ENCODE measurements at regions not wholly inside any gene's neighbourhood (a gene's known extent, or its start where the extent isn't known, plus 50 kb on each side); places are given as distances from the start of the nearest gene placed in this dataset.

DNA sequence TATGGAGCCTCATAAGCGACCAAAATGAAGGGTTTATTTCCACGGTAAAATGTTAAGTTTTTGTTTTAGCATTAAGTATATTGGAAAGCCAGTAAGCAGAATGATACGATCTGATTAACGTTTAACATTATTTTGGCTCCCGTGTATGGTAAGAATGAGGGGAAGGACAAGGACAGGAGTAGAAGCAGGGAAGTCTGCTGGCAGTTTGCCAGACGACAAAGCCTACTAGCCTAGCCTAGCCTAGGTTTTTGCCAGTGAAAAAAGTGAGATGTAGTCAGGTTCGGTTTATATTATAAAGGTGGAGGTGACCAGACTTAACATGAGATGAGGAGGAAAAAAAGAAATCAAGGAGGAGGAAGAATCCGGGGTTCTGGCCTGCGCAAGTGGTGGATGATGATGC, 78.9 kb upstream of the ARHGAP32 start:
- TF ChIP-seq CTCF (IDR thresholded peaks at IDR 0.05; ENCODE audit: low read depth, low read length) = no peak
- no peak for DNase-seq (ENCODE audit: low read depth in 2 of 2)
- no peak overlapping the region for H3K4me3 ChIP-seq (replicated peaks in 1 of 2; ENCODE audit: low read depth in 2 of 2, low read length in 2 of 2)

DNA sequence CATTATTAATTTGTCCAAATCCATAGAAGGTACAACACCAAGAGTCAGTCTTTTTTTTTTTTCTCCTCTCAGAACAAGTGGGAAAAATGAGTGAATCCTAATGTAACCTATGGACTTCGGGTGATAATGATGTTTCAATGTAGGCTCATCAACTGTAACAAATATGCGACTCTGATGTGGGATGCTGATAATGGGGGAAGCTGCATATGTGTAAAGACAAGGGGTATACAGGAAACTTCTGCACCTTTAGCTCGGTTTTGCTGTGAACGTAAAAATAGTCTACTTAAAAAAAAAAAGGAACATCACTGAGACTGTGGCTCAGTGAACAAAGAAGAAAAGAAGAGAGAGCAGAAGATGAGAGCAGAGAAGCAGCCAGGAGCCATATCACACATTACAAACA, 78.3 kb upstream of the ARHGAP32 start:
- no peak for DNase-seq (ENCODE audit: low read depth in 2 of 2)
- TF ChIP-seq CTCF (IDR thresholded peaks at IDR 0.05; ENCODE audit: low read depth, low read length) = no peak
- H3K4me3 ChIP-seq (replicated peaks in 1 of 2; ENCODE audit: low read depth in 2 of 2, low read length in 2 of 2) = no peak overlapping the region

GRCh38 chr11:129268371-129268770, 76.2 kb upstream of the ARHGAP32 start:
- no peak for TF ChIP-seq CTCF (IDR thresholded peaks at IDR 0.05; ENCODE audit: low read depth, low read length)
- no peak overlapping the region for H3K4me3 ChIP-seq (replicated peaks in 1 of 2; ENCODE audit: low read depth in 2 of 2, low read length in 2 of 2)
- no peak for DNase-seq (ENCODE audit: low read depth in 2 of 2)

- no peak for TF ChIP-seq CTCF (IDR thresholded peaks at IDR 0.05; ENCODE audit: low read depth, low read length)
- no peak overlapping the region for H3K4me3 ChIP-seq (replicated peaks in 1 of 2; ENCODE audit: low read depth in 2 of 2, low read length in 2 of 2)
- no peak for DNase-seq (ENCODE audit: low read depth in 2 of 2)
Observed at GRCh38 chr11:129267716-129268115, 75.6 kb upstream of the ARHGAP32 start.

DNA sequence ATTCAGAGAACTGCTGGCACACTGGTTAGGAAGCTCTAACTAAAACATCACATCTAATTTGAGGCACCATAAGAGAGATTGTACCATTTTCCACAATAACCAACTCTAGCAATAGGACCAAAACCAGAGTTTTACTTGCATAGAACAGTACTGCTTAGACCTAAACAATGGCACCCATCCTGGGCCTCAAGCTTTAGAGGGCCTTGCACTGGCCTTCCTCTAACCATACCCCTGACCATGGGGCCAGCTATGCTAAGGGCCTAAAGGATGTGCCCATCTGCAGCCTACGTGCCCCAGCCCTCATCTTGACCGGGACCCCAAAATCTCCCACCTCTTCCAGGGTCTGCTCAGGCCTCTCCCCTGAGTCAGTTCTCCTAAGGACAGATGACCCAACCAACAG, 74.4 kb upstream of the ARHGAP32 start:
- TF ChIP-seq CTCF (IDR thresholded peaks at IDR 0.05; ENCODE audit: low read depth, low read length) = no peak
- no peak overlapping the region for H3K4me3 ChIP-seq (replicated peaks in 1 of 2; ENCODE audit: low read depth in 2 of 2, low read length in 2 of 2)
- no peak for DNase-seq (ENCODE audit: low read depth in 2 of 2)

GRCh38 chr11:129265125-129265788, 73.1 kb upstream of the ARHGAP32 start:
- TF ChIP-seq CTCF (IDR thresholded peaks at IDR 0.05; ENCODE audit: low read depth, low read length) = no peak
- no peak for DNase-seq (ENCODE audit: low read depth in 2 of 2)
- no peak overlapping the region for H3K4me3 ChIP-seq (replicated peaks in 1 of 2; ENCODE audit: low read depth in 2 of 2, low read length in 2 of 2)

DNA sequence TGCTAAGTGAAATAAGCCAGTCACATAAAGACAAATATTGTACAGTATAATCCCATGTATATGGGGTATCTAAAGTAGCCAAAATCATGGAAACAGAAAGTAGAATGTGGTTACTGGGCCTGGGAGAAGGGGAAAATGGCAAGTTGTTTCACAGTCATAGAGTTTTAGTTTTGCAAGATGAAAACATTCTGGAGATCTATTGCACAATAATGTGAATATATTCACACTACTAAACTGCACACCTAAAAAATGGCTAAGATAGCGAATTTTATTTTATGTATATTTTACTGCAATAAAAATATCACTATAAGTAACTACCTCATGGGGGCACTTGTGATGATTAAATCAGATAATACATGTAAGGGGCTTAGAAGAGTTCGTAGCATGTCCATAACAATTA, 72.0 kb upstream of the ARHGAP32 start:
- no peak overlapping the region for H3K4me3 ChIP-seq (replicated peaks in 1 of 2; ENCODE audit: low read depth in 2 of 2, low read length in 2 of 2)
- TF ChIP-seq CTCF (IDR thresholded peaks at IDR 0.05; ENCODE audit: low read depth, low read length) = no peak
- DNase-seq (ENCODE audit: low read depth in 2 of 2) = no peak
